BE2C (cell line): ENCODE measurements at regions not wholly inside any gene's neighbourhood (a gene's known extent, or its start where the extent isn't known, plus 50 kb on each side); places are given as distances from the start of the nearest gene placed in this dataset.

Experiments used
- DNase-seq: peaks from one replicate; pipeline ENCODE4 v3.0.0-alpha.2; 2020
- H3K27me3 ChIP-seq: fragments of 250-450 bp; sonication (Bioruptor Pico); 2 replicates; pipeline ENCODE4 v1.5.1; 2020; ENCODE audit warnings: mild to moderate bottlenecking
- H3K36me3 ChIP-seq: fragments of 250-450 bp; sonication (Bioruptor Pico); 2 replicates; pipeline ENCODE4 v1.5.1; 2020; ENCODE audit warnings: mild to moderate bottlenecking
- H3K4me1 ChIP-seq: fragments of 250-450 bp; sonication (Bioruptor Pico); 2 replicates; pipeline ENCODE4 v1.5.1; 2020
- H3K4me3 ChIP-seq: 2 replicates; pipeline ENCODE4 v1.5.1; 2011; ENCODE audit warnings: low read depth, low read length
- H3K9me3 ChIP-seq: fragments of 250-450 bp; sonication (Bioruptor Pico); 2 replicates; pipeline ENCODE4 v1.5.1; 2020
- TF ChIP-seq, protein P1 (sequence below): IDR thresholded peaks from 2 replicates; pipeline ENCODE4 v1.5.1; 2012; ENCODE audit warnings: mild to moderate bottlenecking, low read depth, low read length

DNA sequence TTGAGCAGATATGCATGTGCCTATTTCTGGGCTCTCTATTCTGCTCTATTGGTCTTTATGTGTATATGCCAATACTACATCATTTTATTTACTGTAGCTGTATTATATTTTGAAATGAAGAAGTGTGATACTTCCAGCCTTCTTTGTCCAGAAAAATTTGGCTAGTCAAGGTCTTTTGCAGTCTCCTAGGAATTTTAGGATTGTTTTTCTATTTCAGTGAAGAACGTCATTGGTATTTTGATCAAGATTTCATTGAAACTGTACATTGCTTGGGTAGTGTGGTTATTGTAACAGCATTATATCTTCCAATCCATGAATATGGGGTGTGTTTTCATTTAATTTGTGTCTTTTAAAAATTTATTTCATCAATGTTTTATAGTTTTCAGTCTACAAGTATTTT lies 400.3 kb downstream of the AASDHPPT start:
- Histone ChIP-seq H3K4me1 (no peaks in the 10 kb centered on the region), H3K27me3 (no peaks in the 10 kb centered on the region), H3K4me3 (no peak overlapping the region), H3K36me3 (no peaks in the 10 kb centered on the region), H3K9me3 (no peaks in the 10 kb centered on the region)
- TF ChIP-seq, protein P1, sequence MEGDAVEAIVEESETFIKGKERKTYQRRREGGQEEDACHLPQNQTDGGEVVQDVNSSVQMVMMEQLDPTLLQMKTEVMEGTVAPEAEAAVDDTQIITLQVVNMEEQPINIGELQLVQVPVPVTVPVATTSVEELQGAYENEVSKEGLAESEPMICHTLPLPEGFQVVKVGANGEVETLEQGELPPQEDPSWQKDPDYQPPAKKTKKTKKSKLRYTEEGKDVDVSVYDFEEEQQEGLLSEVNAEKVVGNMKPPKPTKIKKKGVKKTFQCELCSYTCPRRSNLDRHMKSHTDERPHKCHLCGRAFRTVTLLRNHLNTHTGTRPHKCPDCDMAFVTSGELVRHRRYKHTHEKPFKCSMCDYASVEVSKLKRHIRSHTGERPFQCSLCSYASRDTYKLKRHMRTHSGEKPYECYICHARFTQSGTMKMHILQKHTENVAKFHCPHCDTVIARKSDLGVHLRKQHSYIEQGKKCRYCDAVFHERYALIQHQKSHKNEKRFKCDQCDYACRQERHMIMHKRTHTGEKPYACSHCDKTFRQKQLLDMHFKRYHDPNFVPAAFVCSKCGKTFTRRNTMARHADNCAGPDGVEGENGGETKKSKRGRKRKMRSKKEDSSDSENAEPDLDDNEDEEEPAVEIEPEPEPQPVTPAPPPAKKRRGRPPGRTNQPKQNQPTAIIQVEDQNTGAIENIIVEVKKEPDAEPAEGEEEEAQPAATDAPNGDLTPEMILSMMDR, result no peak
- DNase-seq, result no peak

DNA sequence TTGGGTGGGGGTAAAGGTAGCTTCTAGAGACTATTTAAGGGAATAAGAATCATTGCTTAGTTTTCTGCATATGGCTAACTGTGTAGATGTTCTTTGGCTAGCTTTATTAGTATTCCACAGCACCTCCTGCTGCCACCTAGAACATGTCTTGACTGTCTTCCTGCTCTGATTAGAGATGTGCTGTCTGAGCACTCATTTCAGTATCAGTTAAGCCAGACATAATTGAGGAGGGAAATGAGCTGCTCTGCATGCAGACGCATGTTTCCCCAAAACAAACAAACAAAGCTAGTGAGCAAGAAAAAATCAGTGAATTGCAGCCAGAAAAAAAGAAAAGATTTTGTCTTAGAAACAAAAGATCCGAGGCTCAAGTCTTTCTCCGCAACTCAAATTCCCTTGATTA lies 402.2 kb downstream of the AASDHPPT start:
- H3K27me3 ChIP-seq, result no peaks in the 10 kb centered on the region
- H3K4me3 ChIP-seq, result no peak overlapping the region
- DNase-seq, result no peak
- no peaks in the 10 kb centered on the region for H3K36me3 ChIP-seq
- H3K9me3 ChIP-seq, result no peaks in the 10 kb centered on the region
- no peaks in the 10 kb centered on the region for H3K4me1 ChIP-seq
- TF ChIP-seq, protein P1, result no peak

DNA sequence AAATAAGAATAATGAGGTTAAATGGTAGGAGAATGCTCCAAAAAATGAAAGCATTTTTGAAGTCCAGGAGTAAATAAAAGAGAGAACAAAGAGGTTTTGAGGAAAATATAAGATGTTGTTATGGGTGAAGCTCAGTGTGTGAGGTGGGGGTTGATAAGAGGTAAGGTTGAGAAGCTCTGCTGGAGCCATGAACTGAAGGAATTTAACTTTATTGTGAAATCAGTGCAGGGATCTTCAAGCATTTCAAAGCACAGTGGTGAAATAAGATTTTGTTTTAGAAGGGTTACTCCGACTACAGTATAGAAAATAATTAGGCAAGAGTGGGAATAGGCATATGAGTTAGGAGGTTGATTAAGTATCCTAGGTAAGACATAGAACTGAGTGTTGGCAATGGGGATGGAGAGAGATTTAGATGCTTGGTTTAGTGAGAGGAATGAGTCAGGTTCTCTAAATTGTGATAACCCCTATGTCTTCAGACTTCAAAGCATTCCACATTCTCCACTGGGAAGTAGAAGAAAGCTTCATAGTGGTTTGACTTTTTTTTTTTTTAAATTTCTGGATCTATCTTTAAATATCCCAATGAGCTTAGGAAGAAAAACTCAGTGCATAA lies 403.2 kb downstream of the AASDHPPT start:
- no peak overlapping the region for H3K4me3 ChIP-seq
- H3K9me3 ChIP-seq, result no peaks in the 10 kb centered on the region
- no peaks in the 10 kb centered on the region for H3K36me3 ChIP-seq
- H3K4me1 ChIP-seq, result no peaks in the 10 kb centered on the region
- DNase-seq, result no peak
- H3K27me3 ChIP-seq, result no peaks in the 10 kb centered on the region
- TF ChIP-seq, protein P1, result no peak

DNA sequence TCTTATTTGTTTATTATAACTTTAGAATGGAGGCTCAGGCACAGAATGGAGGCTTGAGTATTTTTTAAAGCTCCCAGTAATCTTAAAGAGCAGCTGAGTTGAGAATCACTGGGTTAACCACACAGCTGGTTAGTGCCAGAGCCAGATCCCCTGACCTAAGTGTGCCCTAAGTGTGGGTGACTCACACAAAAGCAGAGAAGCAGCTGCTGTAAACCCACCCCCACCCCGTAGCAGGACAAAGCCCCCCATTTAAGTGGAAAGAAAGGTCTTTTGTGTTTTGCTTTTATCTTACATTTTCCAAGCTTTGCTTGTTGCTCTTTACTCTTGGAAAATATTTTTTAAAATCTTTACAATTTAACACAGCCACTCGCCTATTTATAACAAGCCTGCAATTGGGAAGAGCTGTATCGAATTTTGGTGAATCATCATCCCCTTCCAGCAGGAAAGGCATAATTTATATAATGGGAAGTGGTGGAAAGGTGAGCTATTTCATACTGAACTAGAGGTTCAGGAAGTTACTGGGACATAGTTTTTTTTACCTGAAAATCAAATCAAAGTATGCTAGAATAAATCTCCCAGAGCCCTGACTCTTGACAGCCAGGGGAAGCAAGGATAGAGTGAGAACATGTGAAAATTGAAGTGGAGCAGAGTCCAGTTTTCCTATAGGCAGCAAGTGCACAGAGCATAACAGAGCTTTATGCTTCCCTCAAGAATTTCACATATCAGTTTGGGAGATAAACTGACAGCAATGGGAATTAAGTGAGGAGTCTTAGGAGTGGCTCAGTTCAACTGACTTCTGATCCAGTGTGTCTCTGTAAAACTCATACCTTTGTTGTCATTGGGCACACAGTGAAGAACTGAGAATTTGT lies 405.7 kb downstream of the AASDHPPT start:
- no peak overlapping the region for H3K4me3 ChIP-seq

DNA sequence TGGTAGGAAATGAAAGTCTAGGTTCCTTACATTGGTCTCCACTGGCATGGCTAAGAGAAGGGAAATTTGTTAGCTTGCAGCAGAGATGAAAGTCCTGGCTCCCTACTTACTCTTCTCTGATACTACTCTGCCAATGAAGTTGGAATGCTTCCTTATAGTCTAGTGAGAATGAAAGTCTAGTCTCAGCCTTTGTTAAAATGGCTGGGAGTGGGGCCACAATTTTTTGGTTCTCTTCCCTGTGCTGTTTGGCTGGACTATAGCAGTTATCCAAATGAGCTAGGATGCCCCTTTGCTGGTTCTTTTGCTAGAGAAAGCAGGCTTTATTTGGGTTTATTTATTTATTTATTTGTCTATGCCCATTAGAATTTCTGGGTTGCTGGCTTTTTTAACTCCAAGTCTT lies 414.3 kb downstream of the AASDHPPT start:
- Histone ChIP-seq H3K36me3 (no peaks in the 10 kb centered on the region), H3K9me3 (no peaks in the 10 kb centered on the region), H3K4me3 (no peak overlapping the region), H3K4me1 (no peaks in the 10 kb centered on the region), H3K27me3 (no peaks in the 10 kb centered on the region)
- DNase-seq, result no peak
- TF ChIP-seq, protein P1, result no peak

More for the DNA sequence above, 405.7 kb downstream of the AASDHPPT start:
- no peaks in the 10 kb centered on the region for H3K4me1 ChIP-seq
- TF ChIP-seq, protein P1, result no peak
- no peaks in the 10 kb centered on the region for H3K27me3 ChIP-seq
- no peaks in the 10 kb centered on the region for H3K9me3 ChIP-seq
- no peaks in the 10 kb centered on the region for H3K36me3 ChIP-seq
- DNase-seq, result peak; percentile 8

DNA sequence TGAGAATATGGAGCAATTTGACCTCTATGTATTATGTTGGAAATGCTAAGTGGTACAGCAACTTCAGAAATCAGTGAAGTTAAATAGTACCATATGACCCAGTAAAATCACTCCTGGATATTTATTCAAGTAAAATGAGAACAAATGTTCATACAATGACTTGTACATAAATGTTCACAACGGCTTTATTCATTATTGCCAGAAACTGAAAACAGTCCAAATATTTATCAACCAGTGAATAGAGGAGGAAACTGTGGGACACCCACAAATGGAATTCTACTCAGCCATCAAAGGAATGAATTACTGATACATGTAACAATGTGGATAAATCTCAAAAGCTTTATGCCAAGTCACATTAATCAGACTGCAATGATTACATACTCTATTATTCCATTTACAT lies 416.3 kb downstream of the AASDHPPT start:
- DNase-seq, result no peak
- no peaks in the 10 kb centered on the region for H3K36me3 ChIP-seq
- H3K4me1 ChIP-seq, result no peaks in the 10 kb centered on the region
- TF ChIP-seq, protein P1, result no peak
- no peaks in the 10 kb centered on the region for H3K27me3 ChIP-seq
- no peak overlapping the region for H3K4me3 ChIP-seq
- no peaks in the 10 kb centered on the region for H3K9me3 ChIP-seq
